C4-2B (cell line): ENCODE measurements at regions not wholly inside any gene's neighbourhood (a gene's known extent, or its start where the extent isn't known, plus 50 kb on each side); places are given as distances from the start of the nearest gene placed in this dataset.

ENCODE experiments used
- ZFX ChIP-seq: fragments of 450-650 bp; IDR thresholded peaks from 2 replicates; pipeline ENCODE4 v1.6.1; 2017
- TF ChIP-seq, protein P1 (sequence below): fragments of 450-650 bp; conservative IDR thresholded peaks from 2 replicates; pipeline ENCODE4 v1.5.1; 2017; ENCODE audit warnings: mild to moderate bottlenecking

DNA sequence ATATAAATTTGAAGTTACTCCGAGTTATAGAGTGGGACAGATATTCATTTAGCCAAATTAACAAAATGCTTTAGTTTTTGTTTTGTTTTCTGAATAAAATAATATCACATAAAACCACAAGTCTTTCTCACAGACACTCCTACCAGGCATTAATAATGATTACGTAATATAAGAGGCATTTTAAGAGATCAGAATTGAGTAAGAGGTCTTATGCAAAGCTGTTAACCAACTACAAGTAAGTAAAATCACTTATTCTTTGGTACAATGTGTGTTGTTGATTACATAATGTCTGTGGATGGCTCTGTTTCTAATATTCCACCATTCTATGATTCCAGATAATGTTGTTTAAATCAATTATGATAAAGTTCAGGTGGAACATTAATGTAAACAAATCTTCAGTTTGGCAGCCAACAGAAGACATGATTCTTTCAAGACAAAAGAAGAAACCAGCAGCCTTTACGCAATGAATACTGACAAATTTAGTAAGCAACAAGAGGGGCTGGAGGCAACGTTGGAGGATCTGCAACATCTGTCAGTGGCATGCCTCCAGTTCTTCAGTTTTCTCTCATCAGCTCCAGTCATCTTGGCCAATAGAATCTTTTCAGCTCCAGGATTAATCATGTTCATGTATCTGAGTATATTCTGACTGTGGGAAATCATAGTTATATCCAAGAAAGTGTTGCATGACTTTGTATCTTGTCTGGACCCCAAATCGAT, 403.8 kb downstream of the SLITRK5 start:
- TF ChIP-seq, protein P1, sequence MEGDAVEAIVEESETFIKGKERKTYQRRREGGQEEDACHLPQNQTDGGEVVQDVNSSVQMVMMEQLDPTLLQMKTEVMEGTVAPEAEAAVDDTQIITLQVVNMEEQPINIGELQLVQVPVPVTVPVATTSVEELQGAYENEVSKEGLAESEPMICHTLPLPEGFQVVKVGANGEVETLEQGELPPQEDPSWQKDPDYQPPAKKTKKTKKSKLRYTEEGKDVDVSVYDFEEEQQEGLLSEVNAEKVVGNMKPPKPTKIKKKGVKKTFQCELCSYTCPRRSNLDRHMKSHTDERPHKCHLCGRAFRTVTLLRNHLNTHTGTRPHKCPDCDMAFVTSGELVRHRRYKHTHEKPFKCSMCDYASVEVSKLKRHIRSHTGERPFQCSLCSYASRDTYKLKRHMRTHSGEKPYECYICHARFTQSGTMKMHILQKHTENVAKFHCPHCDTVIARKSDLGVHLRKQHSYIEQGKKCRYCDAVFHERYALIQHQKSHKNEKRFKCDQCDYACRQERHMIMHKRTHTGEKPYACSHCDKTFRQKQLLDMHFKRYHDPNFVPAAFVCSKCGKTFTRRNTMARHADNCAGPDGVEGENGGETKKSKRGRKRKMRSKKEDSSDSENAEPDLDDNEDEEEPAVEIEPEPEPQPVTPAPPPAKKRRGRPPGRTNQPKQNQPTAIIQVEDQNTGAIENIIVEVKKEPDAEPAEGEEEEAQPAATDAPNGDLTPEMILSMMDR, result no peak
- no peak for TF ChIP-seq ZFX
